Epithelial cell of proximal tubule (primary cell): ENCODE measurements at regions not wholly inside any gene's neighbourhood (a gene's known extent, or its start where the extent isn't known, plus 50 kb on each side); places are given as distances from the start of the nearest gene placed in this dataset.

ENCODE experiments used
- DNase-seq: peaks from one replicate; pipeline ENCODE4 v3.0.0-alpha.2; 2011; ENCODE audit warnings: low read depth
- H3K4me3 ChIP-seq: 2 replicates; pipeline ENCODE4 v1.5.1; 2011; ENCODE audit warnings: low read depth, mild to moderate bottlenecking, low read length
- TF ChIP-seq, protein P1 (sequence below): conservative IDR thresholded peaks from 2 replicates; pipeline ENCODE4 v1.5.1; 2012; ENCODE audit warnings: low read depth, mild to moderate bottlenecking, low read length

DNA sequence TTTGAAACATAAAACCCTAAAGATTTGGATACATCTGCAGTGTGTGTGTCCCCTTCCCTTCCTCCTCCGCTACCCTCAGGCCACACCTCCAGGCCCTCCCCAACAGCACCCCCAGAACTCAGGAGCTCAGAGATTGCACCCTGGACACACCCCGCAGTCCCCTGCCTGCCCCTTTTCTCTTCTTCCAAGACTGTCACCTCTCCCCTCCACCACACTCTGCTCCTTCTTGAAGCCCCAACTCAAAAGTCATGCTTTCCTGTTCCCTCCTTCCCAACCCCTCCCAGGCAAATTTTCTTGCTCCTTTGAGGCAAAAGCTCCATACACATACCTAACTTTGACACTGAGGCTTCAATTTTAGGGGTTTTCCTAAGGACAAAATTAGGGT, 285.7 kb upstream of the STT3B start:
- no peak for DNase-seq
- TF ChIP-seq, protein P1, sequence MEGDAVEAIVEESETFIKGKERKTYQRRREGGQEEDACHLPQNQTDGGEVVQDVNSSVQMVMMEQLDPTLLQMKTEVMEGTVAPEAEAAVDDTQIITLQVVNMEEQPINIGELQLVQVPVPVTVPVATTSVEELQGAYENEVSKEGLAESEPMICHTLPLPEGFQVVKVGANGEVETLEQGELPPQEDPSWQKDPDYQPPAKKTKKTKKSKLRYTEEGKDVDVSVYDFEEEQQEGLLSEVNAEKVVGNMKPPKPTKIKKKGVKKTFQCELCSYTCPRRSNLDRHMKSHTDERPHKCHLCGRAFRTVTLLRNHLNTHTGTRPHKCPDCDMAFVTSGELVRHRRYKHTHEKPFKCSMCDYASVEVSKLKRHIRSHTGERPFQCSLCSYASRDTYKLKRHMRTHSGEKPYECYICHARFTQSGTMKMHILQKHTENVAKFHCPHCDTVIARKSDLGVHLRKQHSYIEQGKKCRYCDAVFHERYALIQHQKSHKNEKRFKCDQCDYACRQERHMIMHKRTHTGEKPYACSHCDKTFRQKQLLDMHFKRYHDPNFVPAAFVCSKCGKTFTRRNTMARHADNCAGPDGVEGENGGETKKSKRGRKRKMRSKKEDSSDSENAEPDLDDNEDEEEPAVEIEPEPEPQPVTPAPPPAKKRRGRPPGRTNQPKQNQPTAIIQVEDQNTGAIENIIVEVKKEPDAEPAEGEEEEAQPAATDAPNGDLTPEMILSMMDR: no peak
- no peak overlapping the region for H3K4me3 ChIP-seq

DNA sequence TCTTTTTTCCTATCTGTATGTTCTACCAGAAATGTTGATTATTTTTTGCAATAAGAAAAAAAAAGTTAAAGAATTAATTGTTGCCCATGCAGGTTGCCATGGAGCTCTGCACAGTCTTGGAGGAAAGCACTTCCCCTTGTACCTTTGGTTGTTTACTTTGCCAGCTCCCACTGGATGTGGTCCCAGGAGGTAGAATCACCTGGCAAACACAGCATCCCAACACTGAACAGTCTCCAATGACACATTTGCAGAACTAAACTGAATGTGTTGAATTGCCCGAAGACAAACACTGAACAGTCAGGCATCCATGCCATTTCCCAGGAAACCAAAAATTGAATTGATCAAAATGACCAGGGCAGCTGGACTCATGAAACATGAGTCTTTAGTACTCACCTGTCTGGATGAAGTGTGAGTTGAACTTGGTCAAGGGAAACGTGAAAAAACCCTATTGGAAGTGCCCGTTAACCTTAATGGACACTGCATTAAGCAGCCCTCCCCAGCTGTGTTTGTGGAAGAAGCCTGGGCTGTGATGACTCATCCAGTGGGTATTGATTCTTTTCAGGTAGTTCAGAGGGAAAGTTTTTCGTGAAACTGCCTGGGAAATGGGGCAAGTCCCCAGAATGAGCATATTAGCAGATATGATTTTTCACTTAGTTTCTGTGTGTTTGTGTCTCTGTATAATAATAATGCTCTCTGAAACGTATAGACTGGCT, 284.7 kb upstream of the STT3B start:
- no peak overlapping the region for H3K4me3 ChIP-seq
- DNase-seq: no peak
- TF ChIP-seq, protein P1: no peak

DNA sequence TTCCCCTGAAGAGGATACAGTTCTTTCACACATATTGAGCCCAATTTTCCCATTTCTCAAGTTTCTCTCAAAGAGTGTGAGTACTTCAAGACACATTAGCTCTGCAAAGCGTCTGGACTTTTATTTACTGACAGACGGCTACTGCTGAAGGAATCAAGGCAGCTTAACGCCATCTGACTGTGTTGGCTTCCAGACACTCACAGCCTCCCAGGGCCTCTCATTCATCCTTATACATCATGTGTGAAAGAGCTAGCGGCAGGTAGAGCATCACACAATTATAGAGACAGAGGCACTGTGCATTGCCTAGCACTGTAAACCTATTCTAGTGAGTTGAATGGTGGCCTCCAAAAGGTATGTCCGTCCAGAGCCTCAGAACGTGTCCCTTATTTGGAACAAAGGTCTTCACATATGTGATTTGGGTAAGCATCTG, 284.1 kb upstream of the STT3B start:
- TF ChIP-seq, protein P1: no peak
- DNase-seq: no peak

DNA sequence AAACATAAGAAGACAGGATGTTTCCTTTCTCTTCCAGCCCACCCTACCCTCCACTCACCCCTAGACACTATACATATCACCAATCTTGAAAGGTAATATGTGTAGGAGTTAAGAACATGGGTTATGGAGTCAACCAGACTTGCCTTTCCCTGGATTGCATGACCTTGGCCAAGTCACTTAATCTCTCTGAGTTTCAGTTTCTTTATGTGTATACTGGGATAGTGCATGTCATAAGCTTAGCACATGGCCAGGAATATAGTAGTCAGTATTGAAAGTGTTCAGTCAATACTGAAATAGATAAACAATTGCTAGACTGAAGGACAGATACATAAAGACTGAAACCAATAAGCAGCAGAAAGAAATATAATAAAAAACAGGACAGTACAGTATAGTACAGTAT, 283.2 kb upstream of the STT3B start:
- no peak for DNase-seq
- H3K4me3 ChIP-seq: no peak overlapping the region
- TF ChIP-seq, protein P1: no peak

More for the DNA sequence above, 284.1 kb upstream of the STT3B start:
- H3K4me3 ChIP-seq: no peak overlapping the region

DNA sequence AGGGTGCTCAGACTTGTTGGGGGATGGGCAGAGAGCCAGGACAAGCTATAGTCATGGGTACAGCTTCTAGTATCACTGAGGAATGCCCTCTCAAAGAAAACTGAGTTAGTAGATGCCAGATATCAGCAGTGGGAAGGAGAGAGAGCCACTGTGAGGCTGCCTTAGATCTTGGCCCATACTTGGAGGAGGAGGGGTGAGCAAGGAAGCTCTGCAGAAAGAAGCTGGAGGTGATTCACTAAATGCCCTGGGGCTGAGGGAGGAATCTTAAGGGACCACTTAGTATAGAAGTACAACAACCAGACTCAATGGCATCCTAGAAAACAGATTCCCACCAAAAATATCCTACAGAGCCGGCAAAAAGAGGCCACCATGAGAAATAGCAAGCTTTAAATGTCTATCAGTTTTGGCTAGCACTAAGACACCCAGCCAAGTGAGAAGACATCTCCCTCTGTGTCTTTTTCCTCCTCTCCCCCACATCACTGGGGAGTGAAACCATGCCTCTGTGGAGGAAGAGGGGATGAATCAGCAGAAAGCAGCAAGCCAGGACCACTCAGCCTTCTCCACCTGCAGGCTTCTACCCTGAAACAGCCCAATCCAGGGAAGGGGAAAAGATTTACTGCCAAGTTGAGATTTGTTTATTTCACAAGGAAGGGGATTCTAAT, 282.5 kb upstream of the STT3B start:
- DNase-seq: no peak
- TF ChIP-seq, protein P1: no peak
- no peak overlapping the region for H3K4me3 ChIP-seq

DNA sequence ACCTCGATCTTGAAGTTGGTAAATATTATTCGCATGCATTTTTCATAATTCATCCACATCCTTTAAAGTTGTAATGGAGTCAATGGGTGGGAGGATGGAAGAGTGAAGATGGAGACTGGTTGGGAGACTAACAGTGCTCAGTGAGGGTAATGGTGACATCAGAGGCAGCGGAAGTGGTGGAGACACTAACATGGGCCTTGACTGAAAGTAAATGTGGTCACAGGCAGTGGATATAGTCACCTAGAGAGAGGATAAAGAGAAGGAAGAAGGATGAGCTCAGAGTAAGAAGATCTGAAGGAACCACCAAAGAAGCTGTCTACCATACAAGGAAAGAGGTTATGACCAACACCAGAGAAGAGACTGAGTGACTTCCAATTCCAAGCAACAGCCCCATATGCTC, 281.6 kb upstream of the STT3B start:
- TF ChIP-seq, protein P1: no peak
- no peak overlapping the region for H3K4me3 ChIP-seq
- DNase-seq: no peak
